Ascending aorta (tissue), 2 donors: ENCODE measurements at regions not wholly inside any gene's neighbourhood (a gene's known extent, or its start where the extent isn't known, plus 50 kb on each side); places are given as distances from the start of the nearest gene placed in this dataset.
"Not testable (repeated sequence)": the region's sequence is repeated elsewhere in the genome, so short reads cannot be mapped to it uniquely, and the experiment has no call there.

Experiments
- DNase-seq, 2 donors: peaks; one replicate each; pipeline ENCODE4 v3.0.0-alpha.2; 2019; ENCODE audit warnings: low spot score in 2 of 2
- H3K27ac ChIP-seq, 2 donors: fragments of 200-600 bp; sonication (generic); one replicate each; pipeline ENCODE4 v1.5.1; 2016 to 2017; ENCODE audit warnings: mild to moderate bottlenecking in 1 of 2
- H3K27me3 ChIP-seq: fragments of 200-600 bp; sonication (generic); one replicate; pipeline ENCODE4 v1.5.1; 2017
- H3K36me3 ChIP-seq, 2 donors: fragments of 200-600 bp; sonication (generic); one replicate each; pipeline ENCODE4 v1.5.1; 2016
- H3K4me1 ChIP-seq, 2 donors: fragments of 200-600 bp; sonication (generic); one replicate each; pipeline ENCODE4 v1.5.1; 2016 to 2017; ENCODE audit warnings: mild to moderate bottlenecking in 1 of 2
- H3K4me3 ChIP-seq, 2 donors: fragments of 200-600 bp; sonication (generic); one replicate each; pipeline ENCODE4 v1.5.1; 2016 to 2017; ENCODE audit warnings: mild to moderate bottlenecking in 1 of 2
- H3K9me3 ChIP-seq, 2 donors: fragments of 200-600 bp; sonication (generic); one replicate each; pipeline ENCODE4 v1.5.1; 2016
- CTCF ChIP-seq, 3 experiments: fragments of 200-600 bp in 2 of 3; fragments of 450-650 bp in 1 of 3; sonication (generic) in 2 of 3; IDR thresholded peaks; one replicate each; pipeline ENCODE4 v1.5.1; 2016 to 2019; ENCODE audit warnings: antibody characterized with exemption in 3 of 3, mild to moderate bottlenecking in 1 of 3, moderate library complexity in 1 of 3
- intact Hi-C: fragments of 100-400 bp; cut with DNase I; formaldehyde crosslinking; loops from one replicate; pipeline ENCODE4 v1.15.1; 2023

- Histone ChIP-seq H3K4me3 (no peak overlapping the region), H3K36me3 (no peaks in the 10 kb centered on the region), H3K27me3 (no peaks in the 10 kb centered on the region), H3K9me3 (no peaks in the 10 kb centered on the region), H3K27ac (no peak overlapping the region), H3K4me1 (no peaks in the 10 kb centered on the region)
- intact Hi-C loops: no loop called here
- TF ChIP-seq CTCF (IDR thresholded peaks at IDR 0.05): no peak
- no peak for DNase-seq
These were observed 88.9 kb downstream of the MOGAT1 start for GRCh38 chr2:222760301-222760897.

GRCh38 chr2:222761888-222762287, 90.4 kb downstream of the MOGAT1 start:
- no peaks in the 10 kb centered on the region for H3K36me3 ChIP-seq
- H3K27ac ChIP-seq: no peak overlapping the region
- intact Hi-C loops: no loop called here
- no peaks in the 10 kb centered on the region for H3K4me1 ChIP-seq
- no peaks in the 10 kb centered on the region for H3K9me3 ChIP-seq
- no peaks in the 10 kb centered on the region for H3K27me3 ChIP-seq
- no peak for TF ChIP-seq CTCF (IDR thresholded peaks at IDR 0.05)
- DNase-seq: no peak
- no peak overlapping the region for H3K4me3 ChIP-seq

GRCh38 chr2:222762342-222762741, 90.9 kb downstream of the MOGAT1 start:
- no peak for TF ChIP-seq CTCF (IDR thresholded peaks at IDR 0.05)
- no peaks in the 10 kb centered on the region for H3K36me3 ChIP-seq
- no peaks in the 10 kb centered on the region for H3K4me1 ChIP-seq
- H3K9me3 ChIP-seq: no peaks in the 10 kb centered on the region
- no peak overlapping the region for H3K4me3 ChIP-seq
- intact Hi-C loops: no loop called here
- H3K27me3 ChIP-seq: no peaks in the 10 kb centered on the region
- no peak for DNase-seq
- H3K27ac ChIP-seq: no peak overlapping the region

- H3K4me3 ChIP-seq, H3K4me1 ChIP-seq, H3K27ac ChIP-seq, H3K27me3 ChIP-seq, H3K9me3 ChIP-seq, DNase-seq, H3K36me3 ChIP-seq, intact Hi-C loops: not testable (repeated sequence)
These were observed 94.4 kb downstream of the MOGAT1 start for GRCh38 chr2:222765883-222766282.

- DNase-seq, H3K36me3 ChIP-seq, intact Hi-C loops, H3K27me3 ChIP-seq, H3K4me1 ChIP-seq, H3K27ac ChIP-seq, H3K9me3 ChIP-seq, H3K4me3 ChIP-seq: not testable (repeated sequence)
These were observed 92.8 kb upstream of the ACSL3 start for GRCh38 chr2:222768019-222768418.

GRCh38 chr2:222769446-222769845, 91.4 kb upstream of the ACSL3 start:
- TF ChIP-seq CTCF (IDR thresholded peaks at IDR 0.05): no peak
- H3K36me3 ChIP-seq: no peaks in the 10 kb centered on the region
- DNase-seq: no peak
- no peaks in the 10 kb centered on the region for H3K9me3 ChIP-seq
- H3K4me3 ChIP-seq: no peak overlapping the region
- no peaks in the 10 kb centered on the region for H3K27me3 ChIP-seq
- intact Hi-C loops: no loop called here
- H3K4me1 ChIP-seq: no peaks in the 10 kb centered on the region
- no peak overlapping the region for H3K27ac ChIP-seq

GRCh38 chr2:222769941-222770340, 90.9 kb upstream of the ACSL3 start:
- Histone ChIP-seq H3K4me3 (no peak overlapping the region), H3K9me3 (no peaks in the 10 kb centered on the region), H3K27me3 (no peaks in the 10 kb centered on the region), H3K4me1 (no peaks in the 10 kb centered on the region), H3K27ac (no peak overlapping the region), H3K36me3 (no peaks in the 10 kb centered on the region)
- no peak for DNase-seq
- no peak for TF ChIP-seq CTCF (IDR thresholded peaks at IDR 0.05)
- intact Hi-C loops: no loop called here
